ENCODE measurements at regions not wholly inside any gene's neighbourhood (a gene's known extent, or its start where the extent isn't known, plus 50 kb on each side); places are given as distances from the start of the nearest gene placed in this dataset.

DNA sequence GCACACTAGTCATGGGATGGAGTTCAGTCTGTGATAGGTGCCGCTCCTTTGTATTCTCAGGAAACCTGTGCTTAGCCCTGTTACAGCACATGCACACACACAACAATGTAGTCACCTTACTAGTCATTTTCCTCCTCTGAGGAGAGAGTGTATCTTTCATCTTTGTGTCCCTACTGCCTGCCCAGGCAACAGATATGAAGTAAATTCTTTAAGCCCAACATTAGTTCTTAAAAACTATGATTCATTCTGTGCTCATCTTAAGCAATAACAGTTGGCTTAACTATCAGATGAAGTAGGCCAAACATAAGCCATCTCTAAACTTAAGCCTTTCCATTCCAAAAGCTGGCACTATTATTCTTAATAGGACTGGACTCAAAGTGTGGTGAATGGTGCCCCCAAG is 186.5 kb downstream of the LNPK start:
- no peaks in the 10 kb centered on the region for H3K4me1 ChIP-seq (ENCODE audit: low read depth)
- H3K9me3 ChIP-seq: peaks cover 7% of the 10 kb centered on the region
- H3K4me3 ChIP-seq: no peak overlapping the region
- H3K36me3 ChIP-seq (ENCODE audit: low read depth): no peaks in the 10 kb centered on the region
- DNase-seq: no peak
- ATAC-seq: no peak
- TF ChIP-seq, protein P1, sequence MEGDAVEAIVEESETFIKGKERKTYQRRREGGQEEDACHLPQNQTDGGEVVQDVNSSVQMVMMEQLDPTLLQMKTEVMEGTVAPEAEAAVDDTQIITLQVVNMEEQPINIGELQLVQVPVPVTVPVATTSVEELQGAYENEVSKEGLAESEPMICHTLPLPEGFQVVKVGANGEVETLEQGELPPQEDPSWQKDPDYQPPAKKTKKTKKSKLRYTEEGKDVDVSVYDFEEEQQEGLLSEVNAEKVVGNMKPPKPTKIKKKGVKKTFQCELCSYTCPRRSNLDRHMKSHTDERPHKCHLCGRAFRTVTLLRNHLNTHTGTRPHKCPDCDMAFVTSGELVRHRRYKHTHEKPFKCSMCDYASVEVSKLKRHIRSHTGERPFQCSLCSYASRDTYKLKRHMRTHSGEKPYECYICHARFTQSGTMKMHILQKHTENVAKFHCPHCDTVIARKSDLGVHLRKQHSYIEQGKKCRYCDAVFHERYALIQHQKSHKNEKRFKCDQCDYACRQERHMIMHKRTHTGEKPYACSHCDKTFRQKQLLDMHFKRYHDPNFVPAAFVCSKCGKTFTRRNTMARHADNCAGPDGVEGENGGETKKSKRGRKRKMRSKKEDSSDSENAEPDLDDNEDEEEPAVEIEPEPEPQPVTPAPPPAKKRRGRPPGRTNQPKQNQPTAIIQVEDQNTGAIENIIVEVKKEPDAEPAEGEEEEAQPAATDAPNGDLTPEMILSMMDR (IDR thresholded peaks at IDR 0.05): no peak
- intact Hi-C loops (cut with DNase I, micrococcal nuclease): no loop called here

DNA sequence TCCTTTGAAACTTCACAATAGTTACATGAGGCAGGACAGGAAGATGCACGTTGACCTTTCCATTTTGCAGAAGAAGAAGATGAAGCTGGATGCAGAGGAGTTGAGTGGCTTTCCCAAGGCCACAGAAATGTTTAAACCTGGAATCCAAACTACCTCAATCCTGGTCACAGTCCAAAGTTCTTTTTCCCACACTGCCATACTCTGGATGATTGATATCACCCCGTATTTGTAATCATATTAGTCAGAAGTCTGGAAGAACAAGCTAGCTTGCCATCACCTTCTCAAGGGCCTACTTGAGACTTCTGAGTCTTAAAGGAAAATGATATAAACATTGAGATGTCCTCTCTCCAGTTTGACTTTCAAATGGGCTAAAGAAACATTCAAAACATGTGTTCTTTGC is 190.1 kb downstream of the LNPK start:
- no peak for ATAC-seq
- Histone ChIP-seq H3K9me3 (peaks cover 7% of the 10 kb centered on the region), H3K4me1 (ENCODE audit: low read depth) (no peaks in the 10 kb centered on the region), H3K4me3 (no peak overlapping the region), H3K36me3 (ENCODE audit: low read depth) (no peaks in the 10 kb centered on the region)
- TF ChIP-seq, protein P1 (IDR thresholded peaks at IDR 0.05): no peak
- DNase-seq: no peak
- intact Hi-C loops (cut with DNase I, micrococcal nuclease): no loop called here

DNA sequence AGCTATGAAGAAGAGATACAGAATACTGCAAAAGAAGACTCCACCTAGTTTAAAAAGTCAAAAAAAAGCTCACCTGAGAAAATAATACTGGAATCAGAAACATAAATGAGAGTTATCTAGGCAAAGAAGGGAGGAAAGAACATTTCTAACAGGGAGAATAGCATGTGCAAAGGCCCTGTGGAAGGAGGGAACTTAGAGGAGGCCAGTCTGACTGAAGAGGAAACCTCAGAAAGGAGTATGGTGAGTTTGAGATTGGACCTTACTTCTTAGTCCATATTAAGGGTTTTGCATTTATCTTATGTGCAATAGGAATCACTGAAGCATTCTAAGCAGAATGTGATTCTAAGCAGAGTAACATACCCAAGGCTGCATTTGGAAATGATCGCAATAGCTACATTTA is 193.2 kb downstream of the LNPK start:
- ATAC-seq: no peak
- intact Hi-C loops (cut with DNase I, micrococcal nuclease): no loop called here
- DNase-seq: no peak
- H3K36me3 ChIP-seq (ENCODE audit: low read depth): no peaks in the 10 kb centered on the region
- H3K4me1 ChIP-seq (ENCODE audit: low read depth): no peaks in the 10 kb centered on the region
- H3K9me3 ChIP-seq: no peaks in the 10 kb centered on the region
- TF ChIP-seq, protein P1 (IDR thresholded peaks at IDR 0.05): no peak
- H3K4me3 ChIP-seq: no peak overlapping the region

DNA sequence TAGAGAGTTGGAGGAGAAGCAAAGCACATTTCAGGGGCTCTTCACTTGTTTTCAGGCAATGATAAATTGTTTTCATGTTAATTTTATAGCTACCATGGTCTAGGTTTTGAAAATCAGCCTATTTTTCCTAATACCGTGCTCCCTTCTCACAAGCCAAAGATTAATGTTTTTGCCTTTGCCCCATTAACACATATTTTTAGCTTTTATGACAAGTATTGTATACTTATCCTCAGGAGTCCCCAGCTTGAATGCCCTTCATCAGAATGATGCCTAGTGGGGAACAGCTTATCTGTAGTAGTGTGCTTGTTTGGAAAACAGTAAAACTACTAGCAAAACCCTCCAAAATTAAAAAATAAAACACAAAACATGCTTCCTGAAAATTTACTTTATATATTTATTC is 194.0 kb downstream of the LNPK start:
- Histone ChIP-seq H3K4me1 (ENCODE audit: low read depth) (no peaks in the 10 kb centered on the region), H3K36me3 (ENCODE audit: low read depth) (no peaks in the 10 kb centered on the region), H3K4me3 (no peak overlapping the region), H3K9me3 (no peaks in the 10 kb centered on the region)
- ATAC-seq: no peak
- intact Hi-C loops (cut with DNase I, micrococcal nuclease): no loop called here
- TF ChIP-seq, protein P1 (IDR thresholded peaks at IDR 0.05): no peak
- DNase-seq: no peak

DNA sequence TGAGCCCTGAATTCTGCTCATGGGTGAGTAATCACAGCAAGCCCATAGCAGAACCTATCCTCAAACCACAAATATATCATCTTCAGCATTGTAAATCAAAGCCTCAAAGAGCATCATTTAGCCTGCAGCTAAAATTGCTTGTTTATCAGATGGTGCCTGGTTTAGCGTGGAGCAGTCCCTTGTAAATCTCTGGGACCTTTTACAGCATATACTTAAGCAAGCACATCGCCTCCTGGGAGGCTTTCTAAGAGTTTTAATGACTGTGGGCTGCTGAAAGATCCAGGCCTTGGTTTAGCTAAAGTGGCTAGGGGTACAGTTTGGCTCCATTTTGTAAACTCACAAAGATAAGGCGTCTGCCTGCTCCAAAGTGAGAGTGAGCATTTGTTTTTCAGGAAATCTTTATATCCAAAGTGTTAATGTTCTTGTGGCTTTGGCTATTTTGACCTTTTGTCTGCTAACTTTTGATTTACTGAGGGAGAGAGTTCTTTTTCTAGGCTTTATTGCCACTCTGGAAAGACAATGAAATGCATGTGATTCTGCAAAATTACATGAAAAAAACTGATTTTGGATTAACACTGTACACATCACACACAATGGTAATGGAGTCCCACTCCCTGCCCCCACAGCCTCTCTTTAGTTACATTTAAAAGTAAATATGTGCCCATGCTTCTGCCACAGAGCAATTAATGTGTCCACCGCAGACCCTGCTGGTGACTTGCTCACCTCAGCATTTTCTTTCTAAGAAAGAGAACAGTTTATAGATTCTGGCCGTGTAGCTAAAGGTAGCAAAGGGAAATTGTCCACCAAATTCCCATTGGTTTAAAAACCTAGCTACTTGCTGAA is 194.8 kb downstream of the LNPK start:
- no peaks in the 10 kb centered on the region for H3K36me3 ChIP-seq (ENCODE audit: low read depth)
- H3K9me3 ChIP-seq: no peaks in the 10 kb centered on the region
- intact Hi-C loops (cut with DNase I, micrococcal nuclease): no loop called here
- ATAC-seq (no peak), DNase-seq (no peak)
- H3K4me1 ChIP-seq (ENCODE audit: low read depth): no peaks in the 10 kb centered on the region
- TF ChIP-seq, protein P1 (IDR thresholded peaks at IDR 0.05): no peak
- no peak overlapping the region for H3K4me3 ChIP-seq

Measured in mucosa of descending colon (tissue), 3 donors.